OCI-LY7 (cell line): ENCODE measurements at regions not wholly inside any gene's neighbourhood (a gene's known extent, or its start where the extent isn't known, plus 50 kb on each side); places are given as distances from the start of the nearest gene placed in this dataset.
"Not testable (repeated sequence)": the region's sequence is repeated elsewhere in the genome, so short reads cannot be mapped to it uniquely, and the experiment has no call there.

Experiments
- BruUV-seq: library from RNA; stranded (reverse); fragments of 400-500 nt; replicated peaks from 2 replicates; lab custom pipeline; 2021; lab: Mats Ljungman, UMichigan
- CTCF ChIA-PET: fragments of 300-600 bp; sonication (Branson Sonifier 250); formaldehyde crosslinking; loops from one replicate; lab custom pipeline; 2022; ENCODE audit warnings: antibody characterized with exemption; ENCODE audit not compliant: unreplicated experiment; lab: Charles Lee
- POLR2A ChIA-PET: fragments of 300-600 bp; sonication (Branson Sonifier 250); formaldehyde crosslinking; loops from one replicate; lab custom pipeline; 2022; ENCODE audit warnings: antibody characterized with exemption; lab: Charles Lee
- DNase-seq: peaks from one replicate; pipeline ENCODE4 v3.0.0-alpha.2; 2015; ENCODE audit warnings: low spot score
- H2AFZ ChIP-seq: fragments of 200-600 bp; sonication (generic), shearing (Covaris generic); 2 replicates; pipeline ENCODE4 v1.6.1; 2014; ENCODE audit warnings: mild to moderate bottlenecking, antibody characterized with exemption, low read length, moderate library complexity
- H3K27ac ChIP-seq: fragments of 200-600 bp; sonication (generic); 2 replicates; pipeline ENCODE4 v1.5.1; 2014; ENCODE audit warnings: mixed run types, low read depth, mild to moderate bottlenecking, moderate library complexity, low read length, inconsistent platforms; ENCODE audit not compliant: poor library complexity, severe bottlenecking
- H3K36me3 ChIP-seq: fragments of 200-600 bp; sonication (generic); 2 replicates; pipeline ENCODE4 v1.6.1; 2014; ENCODE audit warnings: mild to moderate bottlenecking, antibody characterized with exemption, low read length, moderate library complexity, mixed read lengths; ENCODE audit not compliant: insufficient read depth
- H3K4me1 ChIP-seq: fragments of 200-600 bp; sonication (generic); 2 replicates; pipeline ENCODE4 v1.5.1; 2014; ENCODE audit warnings: mild to moderate bottlenecking, low read length; ENCODE audit not compliant: insufficient read depth, poor library complexity, severe bottlenecking
- H3K4me2 ChIP-seq: fragments of 200-600 bp; sonication (generic); 2 replicates; pipeline ENCODE4 v1.6.1; 2014; ENCODE audit warnings: mild to moderate bottlenecking, low read length
- H3K4me3 ChIP-seq: fragments of 200-600 bp; sonication (generic); 2 replicates; pipeline ENCODE4 v1.5.1; 2014; ENCODE audit warnings: mild to moderate bottlenecking, low read depth, low read length; ENCODE audit not compliant: poor library complexity, severe bottlenecking
- H3K79me2 ChIP-seq: fragments of 200-600 bp; sonication (generic); 2 replicates; pipeline ENCODE4 v1.6.1; 2016; ENCODE audit warnings: low read depth, mild to moderate bottlenecking, low read length, moderate library complexity, mixed read lengths; ENCODE audit not compliant: insufficient read depth
- H3K9me2 ChIP-seq: fragments of 200-600 bp; sonication (generic); 2 replicates; pipeline ENCODE4 v1.6.1; 2016; ENCODE audit warnings: mild to moderate bottlenecking, low read length, mixed read lengths; ENCODE audit not compliant: insufficient read depth
- H3K9me3 ChIP-seq: fragments of 200-600 bp; sonication (generic); 2 replicates; pipeline ENCODE4 v1.6.1; 2014; ENCODE audit warnings: mild to moderate bottlenecking, mixed run types, low read length, mixed read lengths
- H4K20me1 ChIP-seq: fragments of 200-600 bp; sonication (generic); 2 replicates; pipeline ENCODE4 v1.6.1; 2014; ENCODE audit warnings: mild to moderate bottlenecking, antibody characterized with exemption, low read length, moderate library complexity, mixed read lengths; ENCODE audit not compliant: insufficient read depth
- CTCF ChIP-seq: fragments of 200-600 bp; sonication (generic); conservative IDR thresholded peaks from 2 replicates; pipeline ENCODE4 v1.5.1; 2014; ENCODE audit warnings: mild to moderate bottlenecking, antibody characterized with exemption, low read length, moderate library complexity, mixed read lengths
- EZH2phosphoT487 ChIP-seq: fragments of 200-600 bp; sonication (generic); IDR thresholded peaks from 2 replicates; pipeline ENCODE4 v1.6.1; 2018; ENCODE audit warnings: low read depth, borderline replicate concordance, mild to moderate bottlenecking, mixed run types, antibody characterized with exemption, low read length, moderate library complexity, mixed read lengths
- intact Hi-C: fragments of 100-400 bp; cut with micrococcal nuclease; formaldehyde crosslinking; loops from one replicate; pipeline ENCODE4 v1.10.0; 2022; ENCODE audit not compliant: unreplicated experiment

- no peak overlapping the region for H3K27ac ChIP-seq
- CTCF ChIA-PET, result no interaction called here
- no peaks in the 10 kb centered on the region for H3K9me3 ChIP-seq
- H3K79me2 ChIP-seq, result no peaks in the 10 kb centered on the region
- no peaks in the 10 kb centered on the region for H3K4me1 ChIP-seq
- DNase-seq, result no peak
- no peak for TF ChIP-seq EZH2phosphoT487
- TF ChIP-seq CTCF, result no peak
- no TSS peak for BruUV-seq
- no peak overlapping the region for H3K4me3 ChIP-seq
- no peaks in the 10 kb centered on the region for H3K36me3 ChIP-seq
- intact Hi-C loops, result no loop called here
- H2AFZ ChIP-seq, result no peak overlapping the region
- no peaks in the 10 kb centered on the region for H3K9me2 ChIP-seq
- no peak overlapping the region for H3K4me2 ChIP-seq
- POLR2A ChIA-PET, result no interaction called here
- H4K20me1 ChIP-seq, result no peaks in the 10 kb centered on the region
Measured at GRCh38 chr17:13154398-13154797, 136.6 kb upstream of the ELAC2 start.

- no TSS peak for BruUV-seq
- CTCF ChIA-PET, result no interaction called here
- TF ChIP-seq EZH2phosphoT487, result no peak
- no peak for TF ChIP-seq CTCF
- H3K9me3 ChIP-seq, result no peaks in the 10 kb centered on the region
- H3K27ac ChIP-seq, result no peak overlapping the region
- no peaks in the 10 kb centered on the region for H3K79me2 ChIP-seq
- no peak for DNase-seq
- H3K4me3 ChIP-seq, result no peak overlapping the region
- H4K20me1 ChIP-seq, result no peaks in the 10 kb centered on the region
- H3K36me3 ChIP-seq, result no peaks in the 10 kb centered on the region
- intact Hi-C loops, result no loop called here
- POLR2A ChIA-PET, result no interaction called here
- H2AFZ ChIP-seq, result no peak overlapping the region
- no peak overlapping the region for H3K4me2 ChIP-seq
- H3K4me1 ChIP-seq, result no peaks in the 10 kb centered on the region
- H3K9me2 ChIP-seq, result no peaks in the 10 kb centered on the region
Measured at GRCh38 chr17:13153036-13153435, 135.2 kb upstream of the ELAC2 start.

GRCh38 chr17:13152501-13152900 lies 134.7 kb upstream of the ELAC2 start:
- TF ChIP-seq EZH2phosphoT487 (no peak), CTCF (no peak)
- CTCF ChIA-PET, result no interaction called here

GRCh38 chr17:13150738-13151137 lies 132.9 kb upstream of the ELAC2 start:
- DNase-seq, H3K9me3 ChIP-seq, H3K4me3 ChIP-seq, BruUV-seq, H3K4me1 ChIP-seq, H3K4me2 ChIP-seq, CTCF ChIA-PET, H4K20me1 ChIP-seq, H3K79me2 ChIP-seq, intact Hi-C loops, POLR2A ChIA-PET, H3K27ac ChIP-seq, H3K36me3 ChIP-seq, H2AFZ ChIP-seq, H3K9me2 ChIP-seq: not testable (repeated sequence)

More at GRCh38 chr17:13152501-13152900, 134.7 kb upstream of the ELAC2 start:
- POLR2A ChIA-PET, result no interaction called here
- Histone ChIP-seq H3K4me3 (no peak overlapping the region), H3K9me2 (no peaks in the 10 kb centered on the region), H3K4me2 (no peak overlapping the region), H3K36me3 (no peaks in the 10 kb centered on the region), H3K4me1 (no peaks in the 10 kb centered on the region), H2AFZ (no peak overlapping the region), H4K20me1 (no peaks in the 10 kb centered on the region), H3K9me3 (no peaks in the 10 kb centered on the region), H3K79me2 (no peaks in the 10 kb centered on the region), H3K27ac (no peak overlapping the region)
- intact Hi-C loops, result no loop called here
- BruUV-seq, result no TSS peak
- no peak for DNase-seq
